ENCODE measurements at regions not wholly inside any gene's neighbourhood (a gene's known extent, or its start where the extent isn't known, plus 50 kb on each side); places are given as distances from the start of the nearest gene placed in this dataset.

GRCh38 chr1:38246955-38247952 is 200.7 kb upstream of the POU3F1 start:
- intact Hi-C loops (cut with micrococcal nuclease; ENCODE audit: unreplicated experiment) = no loop called here
- CTCF ChIA-PET = no interaction called here
- Mint-ChIP-seq H3K9me3 (ENCODE audit: low read depth, unreplicated experiment) (no peaks in the 10 kb centered on the region), H3K27me3 (ENCODE audit: unreplicated experiment) (peaks cover 36% of the 10 kb centered on the region), H3K4me3 (ENCODE audit: low read depth, unreplicated experiment) (no peak overlapping the region), H3K4me1 (ENCODE audit: low read depth, unreplicated experiment) (no peaks in the 10 kb centered on the region), H3K36me3 (ENCODE audit: insufficient read depth, unreplicated experiment) (no peaks in the 10 kb centered on the region), H3K27ac (ENCODE audit: unreplicated experiment) (no peak overlapping the region)
- DNase-seq = peak; percentile 49
- TF ChIP-seq CTCF (IDR thresholded peaks at IDR 0.05; ENCODE audit: unreplicated experiment) = no peak
- BruUV-seq (replicated peaks) = no TSS peak

DNA sequence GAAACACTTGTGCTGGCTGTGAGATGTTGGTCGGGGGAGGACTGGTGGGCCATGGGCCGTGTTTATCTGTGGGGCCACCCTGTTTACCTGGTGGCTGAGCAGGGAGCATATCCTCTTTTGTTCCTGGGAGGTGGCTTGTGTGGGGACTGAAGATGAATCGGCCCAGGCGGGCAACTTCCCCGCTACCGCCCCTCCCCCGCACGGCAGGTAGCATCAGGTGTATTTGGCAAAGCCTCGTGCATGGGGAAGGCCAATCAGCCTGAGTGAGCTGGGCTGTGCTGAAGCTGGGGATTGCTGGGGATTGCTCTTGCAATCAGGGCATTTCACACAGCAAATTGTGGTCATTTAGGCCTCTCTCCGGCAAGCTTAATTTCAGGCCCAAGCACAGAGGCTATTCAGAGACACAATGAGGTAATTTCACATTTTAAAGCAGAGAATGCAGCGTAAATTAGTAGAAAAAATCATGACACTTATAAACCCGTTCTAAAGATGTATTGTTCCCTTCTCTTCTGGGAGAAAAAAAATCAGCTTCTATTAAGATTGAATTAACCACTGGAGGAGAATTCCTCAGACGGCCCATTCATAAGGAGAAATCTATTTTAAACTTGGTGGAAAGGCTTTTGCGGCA is 197.7 kb upstream of the POU3F1 start:
- CTCF ChIA-PET = no interaction called here
- Mint-ChIP-seq H3K27ac (ENCODE audit: unreplicated experiment) (no peak overlapping the region), H3K4me1 (ENCODE audit: low read depth, unreplicated experiment) (no peaks in the 10 kb centered on the region), H3K27me3 (ENCODE audit: unreplicated experiment) (peaks cover 16% of the 10 kb centered on the region), H3K36me3 (ENCODE audit: insufficient read depth, unreplicated experiment) (no peaks in the 10 kb centered on the region), H3K4me3 (ENCODE audit: low read depth, unreplicated experiment) (no peak overlapping the region), H3K9me3 (ENCODE audit: low read depth, unreplicated experiment) (no peaks in the 10 kb centered on the region)
- BruUV-seq (replicated peaks) = no TSS peak
- no peak for TF ChIP-seq CTCF (IDR thresholded peaks at IDR 0.05; ENCODE audit: unreplicated experiment)
- intact Hi-C loops (cut with micrococcal nuclease; ENCODE audit: unreplicated experiment) = no loop called here
- no peak for DNase-seq

GRCh38 chr1:38243106-38243505 is 196.5 kb upstream of the POU3F1 start:
- BruUV-seq (replicated peaks) = no TSS peak
- CTCF ChIA-PET = no interaction called here
- no peak for TF ChIP-seq CTCF (IDR thresholded peaks at IDR 0.05; ENCODE audit: unreplicated experiment)
- no peaks in the 10 kb centered on the region for H3K4me1 Mint-ChIP-seq (ENCODE audit: low read depth, unreplicated experiment)
- intact Hi-C loops (cut with micrococcal nuclease; ENCODE audit: unreplicated experiment) = no loop called here
- H3K27me3 Mint-ChIP-seq (ENCODE audit: unreplicated experiment) = peaks cover 3% of the 10 kb centered on the region
- no peaks in the 10 kb centered on the region for H3K9me3 Mint-ChIP-seq (ENCODE audit: low read depth, unreplicated experiment)
- DNase-seq = peak; percentile 51
- H3K4me3 Mint-ChIP-seq (ENCODE audit: low read depth, unreplicated experiment) = no peak overlapping the region
- H3K27ac Mint-ChIP-seq (ENCODE audit: unreplicated experiment) = no peak overlapping the region
- no peaks in the 10 kb centered on the region for H3K36me3 Mint-ChIP-seq (ENCODE audit: insufficient read depth, unreplicated experiment)

GRCh38 chr1:38242506-38242905 is 195.9 kb upstream of the POU3F1 start:
- Mint-ChIP-seq H3K4me1 (ENCODE audit: low read depth, unreplicated experiment) (no peaks in the 10 kb centered on the region), H3K36me3 (ENCODE audit: insufficient read depth, unreplicated experiment) (no peaks in the 10 kb centered on the region), H3K4me3 (ENCODE audit: low read depth, unreplicated experiment) (no peak overlapping the region), H3K27ac (ENCODE audit: unreplicated experiment) (no peak overlapping the region), H3K9me3 (ENCODE audit: low read depth, unreplicated experiment) (no peaks in the 10 kb centered on the region), H3K27me3 (ENCODE audit: unreplicated experiment) (peaks cover under 1% of the 10 kb centered on the region)
- CTCF ChIA-PET = interaction anchor here (0.5 kb wide), 1 partner anchor 601 kb away, joined by 3 read pairs; no protein-coding TSS in a partner anchor
- no peak for TF ChIP-seq CTCF (IDR thresholded peaks at IDR 0.05; ENCODE audit: unreplicated experiment)
- no TSS peak for BruUV-seq (replicated peaks)
- DNase-seq = no peak
- intact Hi-C loops (cut with micrococcal nuclease; ENCODE audit: unreplicated experiment) = no loop called here

Data from Calu3 (cell line).